Neural cell (in vitro differentiated cells): ENCODE measurements at regions not wholly inside any gene's neighbourhood (a gene's known extent, or its start where the extent isn't known, plus 50 kb on each side); places are given as distances from the start of the nearest gene placed in this dataset.

Experiments
- H2AFZ ChIP-seq: fragments of 200-600, 300-800 bp; sonication (generic), shearing (Covaris generic); 2 replicates; pipeline ENCODE4 v1.6.0; 2014; ENCODE audit warnings: low read depth, mild to moderate bottlenecking, antibody characterized with exemption, low read length, moderate library complexity
- H3F3A ChIP-seq: fragments of 200-600 bp; shearing (Covaris generic); 2 replicates; pipeline ENCODE4 v1.6.1; 2016; ENCODE audit warnings: mild to moderate bottlenecking, moderate library complexity, mixed read lengths, antibody characterized with exemption, low read length; ENCODE audit not compliant: insufficient read depth, poor library complexity, severe bottlenecking
- H3K27ac ChIP-seq: fragments of 200-600, 300-800 bp; sonication (generic), shearing (Covaris generic); 2 replicates; pipeline ENCODE4 v1.5.1; 2014; ENCODE audit warnings: mild to moderate bottlenecking, low read length, moderate library complexity
- H3K27me3 ChIP-seq: fragments of 300-800, 200-600 bp; sonication (generic), shearing (Covaris generic); 2 replicates; pipeline ENCODE4 v1.6.0; 2014; ENCODE audit warnings: mild to moderate bottlenecking, low read depth, low read length, moderate library complexity; ENCODE audit not compliant: insufficient read depth
- H3K36me3 ChIP-seq: fragments of 300-800, 200-600 bp; sonication (generic), shearing (Covaris generic); 2 replicates; pipeline ENCODE4 v1.5.1; 2014; ENCODE audit warnings: mild to moderate bottlenecking, antibody characterized with exemption, low read length, moderate library complexity; ENCODE audit not compliant: insufficient read depth
- H3K4me2 ChIP-seq: fragments of 300-800, 200-600 bp; sonication (generic), shearing (Covaris generic); 2 replicates; pipeline ENCODE4 v1.6.0; 2014; ENCODE audit warnings: mild to moderate bottlenecking, low read length
- H3K4me3 ChIP-seq: fragments of 300-800, 200-600 bp; sonication (generic), shearing (Covaris generic); 2 replicates; pipeline ENCODE4 v1.5.1; 2014; ENCODE audit warnings: mild to moderate bottlenecking, low read length, moderate library complexity
- H3K79me2 ChIP-seq: fragments of 200-600 bp; shearing (Covaris generic); replicated peaks from 2 replicates; pipeline ENCODE4 v1.6.0; 2014; ENCODE audit warnings: mild to moderate bottlenecking, low read length, moderate library complexity; ENCODE audit not compliant: insufficient read depth
- H3K9ac ChIP-seq: fragments of 300-800, 200-600 bp; sonication (generic), shearing (Covaris generic); 2 replicates; pipeline ENCODE4 v1.6.1; 2016; ENCODE audit warnings: mild to moderate bottlenecking, low read length, mixed read lengths
- H3K9me2 ChIP-seq: fragments of 200-600 bp; shearing (Covaris generic); 2 replicates; pipeline ENCODE4 v1.6.1; 2016; ENCODE audit warnings: mild to moderate bottlenecking, low read length, mixed read lengths; ENCODE audit not compliant: insufficient read depth
- H3K9me3 ChIP-seq: fragments of 200-600, 300-800 bp; sonication (generic), shearing (Covaris generic); 2 replicates; pipeline ENCODE4 v1.6.1; 2016; ENCODE audit warnings: mild to moderate bottlenecking, mixed run types, low read length, moderate library complexity, mixed read lengths
- H4K20me1 ChIP-seq: fragments of 200-600 bp; shearing (Covaris generic); 2 replicates; pipeline ENCODE4 v1.6.1; 2016; ENCODE audit warnings: mild to moderate bottlenecking, mixed run types; ENCODE audit not compliant: insufficient read depth
- EP300 ChIP-seq: fragments of 450-650 bp; conservative IDR thresholded peaks from 2 replicates; pipeline ENCODE4 v1.6.1; 2014; ENCODE audit warnings: antibody characterized with exemption, mild to moderate bottlenecking, moderate library complexity; ENCODE audit not compliant: poor library complexity, severe bottlenecking
- EZH2 ChIP-seq: fragments of 200-600, 300-800 bp; shearing (Covaris generic), sonication (generic); IDR thresholded peaks from 2 replicates; pipeline ENCODE4 v1.6.1; 2014; ENCODE audit warnings: antibody characterized with exemption, low read length, borderline replicate concordance, mild to moderate bottlenecking; ENCODE audit not compliant: insufficient read depth, poor library complexity, severe bottlenecking
- MXI1 ChIP-seq: fragments of 450-650 bp; conservative IDR thresholded peaks from 2 replicates; pipeline ENCODE4 v1.6.1; 2014; ENCODE audit warnings: antibody characterized with exemption, mild to moderate bottlenecking; ENCODE audit not compliant: poor library complexity, severe bottlenecking
- POLR2AphosphoS5 ChIP-seq: IDR thresholded peaks from 2 replicates; pipeline ENCODE4 v1.6.1; 2012
- RAD21 ChIP-seq: fragments of 450-650 bp; conservative IDR thresholded peaks from 2 replicates; pipeline ENCODE4 v1.6.1; 2014; ENCODE audit warnings: antibody characterized with exemption, mild to moderate bottlenecking, moderate library complexity
- REST ChIP-seq: IDR thresholded peaks from 2 replicates; pipeline ENCODE4 v1.6.1; 2012; ENCODE audit warnings: borderline replicate concordance
- SMC3 ChIP-seq: fragments of 450-650 bp; conservative IDR thresholded peaks from 2 replicates; pipeline ENCODE4 v1.6.1; 2014; ENCODE audit warnings: antibody characterized with exemption, mild to moderate bottlenecking, moderate library complexity; ENCODE audit not compliant: poor library complexity
- TAF1 ChIP-seq: IDR thresholded peaks from 2 replicates; pipeline ENCODE4 v1.6.1; 2012; ENCODE audit warnings: low read depth
- TF ChIP-seq, protein P1 (sequence below): fragments of 450-650 bp; IDR thresholded peaks from 2 replicates; pipeline ENCODE4 v1.5.1; 2014; ENCODE audit warnings: antibody characterized with exemption, mild to moderate bottlenecking, moderate library complexity; ENCODE audit not compliant: poor library complexity, severe bottlenecking

GRCh38 chr9:73979894-73980264 lies 517.3 kb upstream of the RORB start:
- no peak overlapping the region for H3K4me3 ChIP-seq
- TF ChIP-seq RAD21 (no peak), TAF1 (no peak), REST (no peak), SMC3 (no peak), EZH2 (no peak), MXI1 (no peak), POLR2AphosphoS5 (no peak), EP300 (no peak)
- TF ChIP-seq, protein P1, sequence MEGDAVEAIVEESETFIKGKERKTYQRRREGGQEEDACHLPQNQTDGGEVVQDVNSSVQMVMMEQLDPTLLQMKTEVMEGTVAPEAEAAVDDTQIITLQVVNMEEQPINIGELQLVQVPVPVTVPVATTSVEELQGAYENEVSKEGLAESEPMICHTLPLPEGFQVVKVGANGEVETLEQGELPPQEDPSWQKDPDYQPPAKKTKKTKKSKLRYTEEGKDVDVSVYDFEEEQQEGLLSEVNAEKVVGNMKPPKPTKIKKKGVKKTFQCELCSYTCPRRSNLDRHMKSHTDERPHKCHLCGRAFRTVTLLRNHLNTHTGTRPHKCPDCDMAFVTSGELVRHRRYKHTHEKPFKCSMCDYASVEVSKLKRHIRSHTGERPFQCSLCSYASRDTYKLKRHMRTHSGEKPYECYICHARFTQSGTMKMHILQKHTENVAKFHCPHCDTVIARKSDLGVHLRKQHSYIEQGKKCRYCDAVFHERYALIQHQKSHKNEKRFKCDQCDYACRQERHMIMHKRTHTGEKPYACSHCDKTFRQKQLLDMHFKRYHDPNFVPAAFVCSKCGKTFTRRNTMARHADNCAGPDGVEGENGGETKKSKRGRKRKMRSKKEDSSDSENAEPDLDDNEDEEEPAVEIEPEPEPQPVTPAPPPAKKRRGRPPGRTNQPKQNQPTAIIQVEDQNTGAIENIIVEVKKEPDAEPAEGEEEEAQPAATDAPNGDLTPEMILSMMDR: no peak
- no peaks in the 10 kb centered on the region for H3K9me3 ChIP-seq
- H2AFZ ChIP-seq: no peak overlapping the region
- no peaks in the 10 kb centered on the region for H3K36me3 ChIP-seq
- no peaks in the 10 kb centered on the region for H3K9me2 ChIP-seq
- no peak overlapping the region for H3K4me2 ChIP-seq
- no peaks in the 10 kb centered on the region for H3K27me3 ChIP-seq
- H3K27ac ChIP-seq: no peak overlapping the region
- no peaks in the 10 kb centered on the region for H4K20me1 ChIP-seq
- H3K9ac ChIP-seq: no peak overlapping the region
- H3F3A ChIP-seq: no peaks in the 10 kb centered on the region
- H3K79me2 ChIP-seq: no peaks in the 10 kb centered on the region

DNA sequence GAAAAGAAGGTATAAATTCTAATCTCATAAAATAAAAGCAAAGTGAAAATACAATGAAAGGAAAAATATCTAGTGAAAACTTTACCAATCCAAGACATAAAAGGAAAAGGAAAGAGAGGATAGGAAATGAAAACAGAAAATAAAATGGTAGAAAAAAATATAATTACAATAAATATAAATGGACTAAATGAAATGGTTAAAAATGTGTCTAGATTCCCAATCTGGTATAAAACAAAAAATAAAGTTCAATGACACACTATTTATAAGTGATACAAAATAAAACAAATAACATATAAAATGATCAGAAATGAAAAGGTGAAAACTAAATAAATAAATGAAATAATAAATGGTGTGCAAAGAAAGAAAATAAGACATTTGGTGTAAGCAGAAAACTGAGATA lies 516.4 kb upstream of the RORB start:
- Histone ChIP-seq H3K9me3 (no peaks in the 10 kb centered on the region), H4K20me1 (no peaks in the 10 kb centered on the region), H3K9me2 (no peaks in the 10 kb centered on the region), H3K79me2 (no peaks in the 10 kb centered on the region), H3K27me3 (no peaks in the 10 kb centered on the region), H3K4me3 (no peak overlapping the region), H3K36me3 (no peaks in the 10 kb centered on the region), H3K9ac (no peak overlapping the region), H3F3A (no peaks in the 10 kb centered on the region), H3K4me2 (no peak overlapping the region), H2AFZ (no peak overlapping the region), H3K27ac (no peak overlapping the region)
- TF ChIP-seq REST (no peak), EP300 (no peak), RAD21 (no peak)
- TF ChIP-seq, protein P1: no peak
